K562 (cell line): ENCODE measurements at regions not wholly inside any gene's neighbourhood (a gene's known extent, or its start where the extent isn't known, plus 50 kb on each side); places are given as distances from the start of the nearest gene placed in this dataset.

Source experiments
- CTCF ChIP-seq, 3 experiments: IDR thresholded peaks in 2 of 3; conservative IDR thresholded peaks in 1 of 3; 2 replicates each; pipeline ENCODE4 v1.5.1; 2011 to 2012; ENCODE audit warnings: low read length in 3 of 3, mild to moderate bottlenecking in 3 of 3, control low read depth in 2 of 3, improper control_type of control experiment in 1 of 3, inconsistent platforms in 1 of 3, low read depth in 1 of 3, mixed read lengths in 1 of 3, moderate library complexity in 1 of 3; ENCODE audit not compliant: insufficient read depth in 2 of 3
- ESRRB ChIP-seq: fragments of 250-450 bp; sonication (Bioruptor Pico); IDR thresholded peaks from 2 replicates; pipeline ENCODE4 v1.5.0; 2020; ENCODE audit warnings: mild to moderate bottlenecking, moderate library complexity, borderline replicate concordance
- HEY1 ChIP-seq: fragments of 250-450 bp; sonication (Bioruptor Pico); IDR thresholded peaks from 2 replicates; pipeline ENCODE4 v1.5.0; 2020; ENCODE audit warnings: mild to moderate bottlenecking, moderate library complexity, borderline replicate concordance
- RFX5 ChIP-seq: IDR thresholded peaks from 2 replicates; pipeline ENCODE4 v1.6.1; 2011; ENCODE audit warnings: low read depth, mild to moderate bottlenecking, improper control_type of control experiment, low read length
- TCF7 ChIP-seq: sonication (generic); IDR thresholded peaks from 2 replicates; pipeline ENCODE4 v1.6.1; 2016; ENCODE audit warnings: antibody characterized with exemption, borderline replicate concordance

GRCh38 chr4:127540497-127541025, 92.2 kb upstream of the INTU start:
- TF ChIP-seq HEY1 (CRISPR knock-in tag), result no peak
- no peak for TF ChIP-seq RFX5
- no peak for TF ChIP-seq TCF7
- no peak for TF ChIP-seq CTCF (IDR thresholded peaks at IDR 0.05 in 2 of 3, conservative IDR thresholded peaks at IDR 0.05 in 1 of 3; ENCODE audit: insufficient read depth in 2 of 3, low read depth in 1 of 3, low read length in 3 of 3)
- TF ChIP-seq ESRRB (CRISPR knock-in tag), result no peak
